Ramos (cell line): ENCODE measurements at regions not wholly inside any gene's neighbourhood (a gene's known extent, or its start where the extent isn't known, plus 50 kb on each side); places are given as distances from the start of the nearest gene placed in this dataset.
"Not testable (repeated sequence)": the region's sequence is repeated elsewhere in the genome, so short reads cannot be mapped to it uniquely, and the experiment has no call there.

Experiments
- in situ Hi-C: fragments of 300-500 bp; cut with MboI; formaldehyde crosslinking; loops from one replicate; pipeline ENCODE4 v1.14.3; 2022; ENCODE audit warnings: low sequenced_read_pairs; ENCODE audit not compliant: unreplicated experiment

DNA sequence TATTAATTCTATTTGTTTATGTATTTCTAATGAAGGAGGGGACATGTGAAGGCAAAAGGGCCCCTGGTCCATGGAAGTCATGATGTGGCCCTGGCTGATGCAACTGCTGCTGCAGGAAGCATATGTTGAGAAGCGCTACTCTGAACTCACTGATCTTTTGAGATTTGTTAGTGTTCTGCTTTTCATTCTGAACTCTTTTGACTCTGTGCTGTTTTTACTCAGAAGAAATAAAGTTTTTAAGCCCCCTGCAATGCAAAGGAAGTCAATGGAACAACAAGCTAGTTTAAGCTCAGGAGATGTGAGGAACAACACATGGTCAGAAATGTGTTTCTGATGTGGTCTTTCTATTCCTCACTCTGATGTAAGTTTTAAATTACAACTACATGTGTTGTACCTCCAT lies 88.9 kb upstream of the BTG1 start:
- in situ Hi-C loops: no loop called here

DNA sequence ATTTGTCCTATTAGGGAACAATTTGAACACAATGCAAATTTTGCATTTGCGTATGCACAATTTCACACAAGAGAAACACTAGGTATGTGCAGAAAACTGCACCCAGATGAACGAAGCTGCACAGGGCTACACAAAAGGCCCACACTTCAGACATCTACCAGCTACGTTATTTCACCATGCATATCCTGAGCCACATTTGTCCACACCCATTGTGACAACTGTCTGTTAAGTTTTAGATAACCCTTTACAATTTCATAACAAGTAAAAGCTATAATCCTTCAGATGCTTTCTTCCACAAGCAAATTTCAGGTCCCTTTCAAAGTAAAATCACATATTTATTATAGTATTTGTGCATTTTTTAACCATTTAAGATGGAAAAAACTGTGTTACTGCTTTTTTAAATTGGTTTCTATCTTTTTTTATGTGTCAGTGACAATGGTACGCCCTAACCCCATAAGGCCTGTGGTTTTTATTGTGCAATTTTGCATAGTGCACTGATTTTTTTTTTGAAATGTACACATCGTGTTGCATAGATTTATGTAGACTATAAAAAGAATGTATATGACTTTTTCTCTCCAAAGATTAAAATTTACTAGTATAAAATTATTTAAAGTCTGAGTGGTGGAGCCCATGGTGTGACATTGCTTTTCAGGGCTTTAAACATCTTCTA lies 87.8 kb upstream of the BTG1 start:
- in situ Hi-C loops: no loop called here

DNA sequence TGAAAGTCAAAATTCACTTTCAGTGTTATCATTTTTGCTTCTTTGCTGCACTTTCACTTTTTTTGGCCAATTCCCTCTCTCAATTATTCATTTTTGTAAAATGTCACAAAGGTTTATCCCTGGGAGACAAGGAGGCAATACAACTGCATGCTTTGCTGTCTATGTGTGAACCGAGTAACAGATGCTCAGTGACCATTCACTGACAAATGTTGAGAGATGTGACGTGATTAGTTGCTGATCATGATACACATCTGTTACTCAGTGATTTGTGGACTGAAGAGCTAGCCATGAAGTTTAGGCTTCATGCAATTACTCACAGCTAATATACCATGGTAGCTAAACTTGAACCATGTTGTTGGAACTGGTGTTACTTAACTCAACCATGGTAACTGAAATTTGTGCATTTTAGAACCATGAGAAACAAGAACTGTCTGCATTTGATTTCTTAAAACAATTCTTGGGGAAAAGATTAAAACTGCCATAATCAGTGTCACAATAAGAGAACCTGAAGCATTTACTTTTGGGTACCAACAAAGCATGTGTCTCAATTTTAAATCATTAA lies 86.8 kb upstream of the BTG1 start:
- in situ Hi-C loops: not testable (repeated sequence)

DNA sequence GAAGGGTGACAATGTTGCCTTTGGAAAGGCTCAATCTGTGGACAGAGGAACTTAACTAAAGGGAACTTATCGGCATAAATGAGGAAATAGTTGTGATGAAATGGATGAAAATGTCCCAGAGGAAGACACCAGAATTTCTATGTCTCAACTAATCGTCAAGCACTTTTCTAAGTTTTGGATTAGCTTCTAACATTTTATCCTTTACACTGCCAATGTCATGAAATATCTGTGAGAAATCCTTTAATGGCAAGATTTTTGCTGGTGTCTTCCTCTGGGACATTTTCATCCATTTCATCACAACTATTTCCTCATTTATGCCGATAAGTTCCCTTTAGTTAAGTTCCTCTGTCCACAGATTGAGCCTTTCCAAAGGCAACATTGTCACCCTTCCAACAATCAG lies 86.3 kb upstream of the BTG1 start:
- in situ Hi-C loops: not testable (repeated sequence)

DNA sequence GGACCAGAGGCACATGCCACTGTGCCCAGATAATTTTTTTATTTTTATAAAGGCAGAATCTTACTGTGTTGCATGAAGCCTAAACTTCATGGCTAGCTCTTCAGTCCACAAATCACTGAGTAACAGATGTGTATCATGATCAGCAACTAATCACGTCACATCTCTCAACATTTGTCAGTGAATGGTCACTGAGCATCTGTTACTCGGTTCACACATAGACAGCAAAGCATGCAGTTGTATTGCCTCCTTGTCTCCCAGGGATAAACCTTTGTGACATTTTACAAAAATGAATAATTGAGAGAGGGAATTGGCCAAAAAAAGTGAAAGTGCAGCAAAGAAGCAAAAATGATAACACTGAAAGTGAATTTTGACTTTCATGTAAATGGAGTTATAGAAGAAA lies 85.9 kb upstream of the BTG1 start:
- in situ Hi-C loops: not testable (repeated sequence)

DNA sequence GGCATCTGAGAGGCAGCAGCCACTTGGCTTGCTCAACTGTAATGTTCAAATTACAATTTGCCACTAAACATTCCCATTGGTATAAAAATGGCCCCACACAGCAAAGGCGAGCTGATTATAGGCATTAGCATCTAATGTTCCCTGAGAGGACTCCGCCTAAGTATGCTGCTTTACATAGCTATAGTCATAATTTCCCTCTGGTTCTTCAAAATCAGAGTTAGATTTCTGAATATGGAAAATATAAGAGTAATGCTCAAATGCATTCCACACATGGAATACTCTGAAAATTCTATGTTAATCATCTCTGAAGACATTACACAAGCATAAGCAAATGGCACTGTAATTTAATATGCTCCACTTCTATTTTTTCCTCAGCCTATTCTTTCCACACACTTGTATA lies 83.7 kb upstream of the BTG1 start:
- in situ Hi-C loops: no loop called here

DNA sequence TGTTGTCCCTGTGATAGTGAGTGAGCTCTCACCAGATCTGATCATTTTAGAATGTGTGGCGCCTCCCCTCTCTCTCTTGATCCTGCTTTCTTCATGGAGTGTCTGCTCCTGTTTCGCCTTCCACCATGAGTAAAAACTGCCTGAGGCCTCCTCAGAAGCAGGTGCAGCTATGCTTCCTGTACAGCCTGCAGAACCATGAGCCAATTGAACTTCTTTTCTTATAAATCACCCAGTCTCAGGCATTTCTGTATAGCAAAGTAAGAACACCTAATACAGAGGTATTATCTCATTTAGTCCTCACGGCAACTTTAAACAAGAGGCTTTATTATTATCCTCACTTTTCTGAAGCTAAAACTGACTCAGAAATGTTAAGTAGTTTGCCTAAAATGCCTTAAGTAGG lies 81.3 kb upstream of the BTG1 start:
- in situ Hi-C loops: no loop called here

DNA sequence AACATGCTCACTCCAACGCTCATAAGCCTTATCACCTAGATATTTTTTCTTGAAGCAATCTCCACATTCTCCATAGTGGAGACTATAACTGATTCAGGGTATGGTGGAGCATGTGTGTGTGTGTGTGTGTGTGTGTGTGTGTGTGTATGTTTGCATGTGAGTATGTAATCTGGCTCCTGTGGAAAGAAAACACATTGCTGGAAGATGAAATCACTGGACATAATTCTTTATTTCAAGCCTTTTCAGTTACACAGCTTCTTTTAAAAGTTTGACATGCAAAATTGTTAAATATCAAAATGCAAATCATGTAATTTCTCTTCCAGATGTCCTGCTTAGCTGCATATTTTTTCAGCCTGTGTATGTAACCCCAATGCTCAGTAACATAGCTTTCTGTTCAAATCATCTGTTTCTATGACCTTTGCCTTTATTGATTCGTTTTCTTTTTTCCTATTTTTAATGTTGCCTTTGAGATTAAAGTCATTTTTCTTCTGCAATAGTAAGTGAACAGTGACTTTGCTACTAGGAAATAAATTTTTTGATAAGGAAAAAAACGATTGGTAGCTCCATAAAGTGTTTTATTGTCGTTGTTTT lies 80.5 kb upstream of the BTG1 start:
- in situ Hi-C loops: no loop called here

DNA sequence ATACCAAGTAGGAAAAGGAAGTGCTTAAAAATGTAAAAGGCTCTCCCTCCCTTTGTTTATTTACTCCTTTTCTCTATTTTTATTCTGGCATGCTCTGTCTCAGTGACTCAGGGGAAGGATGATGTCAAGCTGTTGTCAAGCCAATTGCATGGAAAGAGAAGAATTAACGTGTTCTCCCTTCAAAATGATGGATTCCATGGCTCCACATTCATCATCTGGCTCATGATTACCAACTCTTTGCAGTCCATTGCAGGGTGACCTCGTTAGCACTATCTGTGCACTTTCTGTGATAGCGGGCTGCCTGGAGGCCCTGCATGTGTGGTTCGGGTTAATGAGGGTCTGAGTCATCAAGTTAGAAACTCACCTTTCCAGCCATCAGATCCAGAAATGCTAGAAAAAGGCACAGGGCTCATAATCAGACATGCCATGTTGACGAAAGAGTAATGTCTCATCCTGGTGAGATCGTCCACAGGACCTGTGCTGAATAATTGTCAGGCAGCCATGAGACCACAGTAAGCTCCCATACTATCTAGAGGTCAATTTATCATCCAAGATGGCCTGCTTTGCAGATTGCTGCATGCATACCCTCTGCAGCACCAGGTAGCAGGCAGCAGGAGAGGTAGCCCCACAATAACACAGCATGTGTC lies 79.2 kb upstream of the BTG1 start:
- in situ Hi-C loops: no loop called here

DNA sequence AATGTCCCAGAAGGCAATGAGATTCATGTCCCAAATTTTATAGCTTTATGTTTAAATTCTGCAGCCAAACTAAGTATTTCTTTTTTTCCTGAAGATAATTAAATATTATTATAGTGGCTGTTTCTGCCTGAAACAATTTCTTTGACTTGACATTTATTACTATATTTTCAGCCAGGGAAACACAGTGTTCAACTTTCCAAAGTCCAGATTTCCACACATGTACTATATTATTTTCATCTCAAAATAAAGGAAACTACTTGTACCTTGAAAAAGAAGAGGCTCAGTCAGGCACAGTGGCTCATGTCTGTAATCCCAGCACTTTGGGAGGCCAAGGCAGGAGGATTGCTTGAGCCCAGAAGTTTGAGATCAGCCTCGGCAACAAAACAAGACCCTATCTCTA lies 77.8 kb upstream of the BTG1 start:
- in situ Hi-C loops: no loop called here

DNA sequence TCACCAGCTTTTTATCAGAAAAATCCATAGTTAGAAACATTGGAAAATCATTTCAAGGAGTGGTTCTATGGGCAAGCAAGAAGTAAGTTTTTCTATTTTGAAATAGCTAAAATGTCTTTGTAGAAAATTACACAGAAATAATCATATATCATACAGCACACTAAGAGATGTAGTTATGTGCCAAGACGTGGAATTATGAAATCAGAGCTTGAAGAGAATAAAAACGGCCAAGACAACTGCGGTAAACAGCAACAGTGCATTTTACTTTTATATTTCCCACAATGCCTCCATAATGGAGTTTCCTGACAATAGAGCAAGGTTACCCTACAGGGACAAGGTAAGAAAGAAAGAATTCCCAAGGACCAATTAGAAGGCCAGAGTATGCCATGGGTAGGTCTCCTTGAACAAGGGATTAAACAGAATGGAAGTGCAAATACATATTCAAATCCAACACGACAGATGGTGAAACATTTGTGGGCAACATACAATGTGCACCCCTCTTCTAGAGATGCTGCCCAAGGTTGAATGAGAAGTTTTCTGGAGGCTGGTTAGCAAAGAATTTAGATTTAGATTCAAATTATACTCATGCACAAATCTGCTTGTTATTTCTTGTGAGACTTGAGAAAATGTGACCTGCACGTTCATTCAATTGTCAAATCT lies 76.1 kb upstream of the BTG1 start:
- in situ Hi-C loops: no loop called here

DNA sequence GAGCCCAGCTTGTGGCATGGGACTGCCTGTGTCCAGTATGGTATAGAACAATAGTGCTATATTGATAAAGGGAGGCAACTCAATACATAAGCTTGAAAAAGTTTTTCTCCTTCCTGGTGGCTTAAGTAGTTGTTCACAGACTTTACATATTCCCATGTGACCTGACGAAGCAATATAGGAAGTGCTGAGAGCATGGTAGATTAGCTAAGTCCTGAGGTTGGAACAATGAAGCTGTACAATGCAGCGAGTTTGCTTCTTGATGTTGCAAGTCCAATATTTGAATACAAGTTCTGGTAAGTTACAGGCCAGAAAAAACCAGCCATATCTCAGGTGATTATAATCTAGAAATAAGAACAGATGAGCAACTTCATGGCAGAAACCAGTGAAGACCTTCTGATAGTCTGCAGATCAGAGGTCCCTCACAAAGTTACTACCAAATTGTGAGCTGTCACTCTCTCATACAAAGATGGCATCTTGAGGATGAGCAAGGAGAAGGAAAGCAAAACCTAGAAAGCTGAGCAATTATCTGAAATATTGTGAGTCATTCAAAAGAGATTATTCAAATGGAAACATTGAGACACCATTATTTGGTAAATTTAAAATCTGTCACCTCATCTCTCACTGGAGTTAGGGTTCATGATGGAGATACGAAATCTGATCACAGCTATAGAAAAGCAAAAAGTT lies 72.9 kb upstream of the BTG1 start:
- in situ Hi-C loops: no loop called here

DNA sequence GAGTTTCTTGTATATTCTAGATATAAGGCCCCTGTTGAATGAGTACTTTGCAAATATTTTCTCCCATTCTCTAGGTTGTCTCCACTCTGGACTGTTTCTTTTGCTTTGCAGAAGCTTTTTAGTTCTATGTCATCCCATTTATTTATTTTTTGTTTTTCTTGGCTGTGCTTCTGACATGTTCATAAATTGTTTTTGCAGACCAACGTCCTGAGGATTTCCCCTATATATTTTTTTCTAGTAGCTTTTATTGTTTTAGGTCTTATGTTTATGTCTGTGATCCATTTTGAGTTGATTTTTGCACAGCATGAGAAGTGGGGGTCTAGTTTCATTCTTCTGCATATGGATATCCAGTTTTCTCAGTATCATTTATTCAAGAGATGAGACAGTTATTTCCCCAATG lies 70.4 kb upstream of the BTG1 start:
- in situ Hi-C loops: no loop called here

DNA sequence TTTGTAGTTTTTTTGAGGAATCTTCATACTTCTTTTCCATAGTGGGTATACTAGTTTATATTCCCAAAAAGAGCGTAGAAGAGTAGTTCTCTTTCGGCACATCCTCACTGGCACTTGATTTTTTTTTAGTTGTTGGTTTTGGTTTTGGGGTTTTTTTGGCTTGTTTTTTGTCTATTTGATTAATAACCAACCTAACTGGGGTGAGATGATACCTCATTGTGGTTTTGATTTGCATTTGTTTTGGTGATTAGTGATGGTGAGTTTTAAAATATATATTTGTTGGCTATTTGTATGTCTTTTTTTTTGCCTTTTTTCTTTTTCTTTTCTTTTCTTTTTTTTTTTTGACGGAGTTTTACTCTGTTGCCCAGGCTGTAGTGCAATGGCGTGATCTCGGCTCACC lies 69.7 kb upstream of the BTG1 start:
- in situ Hi-C loops: no loop called here

DNA sequence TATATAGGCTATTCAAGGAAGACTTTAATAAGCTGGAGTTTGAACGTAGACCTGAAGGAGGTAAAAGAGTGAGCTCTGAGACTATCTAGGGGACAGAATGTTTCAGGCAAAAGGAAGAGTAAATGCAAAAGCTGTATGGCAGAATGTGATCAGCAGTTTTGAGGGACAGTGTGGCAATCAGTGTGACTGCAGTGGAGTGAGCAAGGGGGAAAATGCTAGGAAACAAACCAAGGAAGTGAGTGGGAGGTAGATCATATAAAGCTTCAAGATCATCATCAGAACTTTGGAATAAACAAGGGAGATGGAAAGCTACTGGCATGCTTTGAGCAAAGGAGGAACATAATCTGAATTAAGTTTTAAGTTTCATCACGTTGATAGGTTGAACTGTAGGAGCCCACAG lies 67.5 kb upstream of the BTG1 start:
- in situ Hi-C loops: no loop called here

DNA sequence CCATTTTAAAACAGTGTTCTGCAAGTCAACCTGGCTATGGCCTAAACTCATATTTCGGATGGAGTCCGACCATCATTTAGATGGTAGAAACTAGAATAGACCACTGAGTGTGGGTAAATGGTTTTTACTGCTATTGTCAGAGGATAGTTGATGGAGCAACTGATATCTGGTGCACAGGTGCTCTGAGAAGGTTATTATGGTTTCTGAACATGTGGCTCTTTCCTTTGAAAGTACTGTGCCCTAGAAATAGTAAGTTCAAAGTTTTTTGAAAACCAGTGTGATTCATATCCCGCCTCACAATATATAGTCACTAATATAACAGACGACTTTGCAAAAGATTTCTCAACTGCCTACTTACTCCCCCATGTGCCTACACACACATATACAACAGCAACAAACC lies 64.4 kb upstream of the BTG1 start:
- in situ Hi-C loops: no loop called here

DNA sequence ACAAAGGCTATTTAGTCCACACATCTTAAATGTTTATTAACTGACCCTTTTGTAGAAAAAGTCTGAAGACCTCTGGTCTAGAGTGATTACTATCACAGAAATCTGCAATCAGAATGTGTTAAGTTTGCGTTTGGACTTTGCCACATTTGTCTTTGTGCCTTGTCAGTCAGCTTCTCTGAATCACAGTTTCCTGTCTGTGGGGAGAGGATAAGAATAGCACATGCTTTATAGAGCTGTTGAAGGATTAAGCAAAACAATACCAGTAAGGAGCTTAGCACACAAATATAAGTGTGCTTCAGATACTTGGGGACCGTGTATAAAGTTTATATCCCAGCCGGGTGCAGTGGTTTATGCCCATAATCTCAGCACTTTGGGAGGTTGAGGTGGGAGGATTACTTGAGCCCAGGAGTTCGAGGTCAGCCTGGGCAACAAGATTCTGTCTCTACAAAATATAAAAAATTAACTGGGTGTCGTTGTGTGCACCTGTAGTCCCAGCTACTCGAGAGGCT lies 63.0 kb upstream of the BTG1 start:
- in situ Hi-C loops: no loop called here

DNA sequence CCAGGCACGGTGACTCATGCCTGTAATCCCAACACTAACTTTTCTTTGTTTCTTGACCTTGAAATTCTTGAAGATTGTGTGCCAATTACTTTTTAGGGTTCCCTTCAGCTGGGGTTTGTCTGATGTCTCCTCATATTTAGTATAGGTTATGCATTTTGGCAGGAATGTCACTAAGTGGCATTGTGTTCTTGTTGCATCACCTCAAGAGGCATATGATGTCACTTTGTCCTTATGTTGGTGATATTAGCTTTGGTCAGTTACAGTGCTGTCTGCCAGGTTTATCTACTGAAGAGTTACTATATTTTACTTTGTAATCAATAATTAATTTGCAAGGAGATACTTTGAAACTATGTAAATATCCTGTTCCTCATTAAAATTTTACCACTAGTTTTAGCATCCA lies 61.0 kb upstream of the BTG1 start:
- in situ Hi-C loops: no loop called here

DNA sequence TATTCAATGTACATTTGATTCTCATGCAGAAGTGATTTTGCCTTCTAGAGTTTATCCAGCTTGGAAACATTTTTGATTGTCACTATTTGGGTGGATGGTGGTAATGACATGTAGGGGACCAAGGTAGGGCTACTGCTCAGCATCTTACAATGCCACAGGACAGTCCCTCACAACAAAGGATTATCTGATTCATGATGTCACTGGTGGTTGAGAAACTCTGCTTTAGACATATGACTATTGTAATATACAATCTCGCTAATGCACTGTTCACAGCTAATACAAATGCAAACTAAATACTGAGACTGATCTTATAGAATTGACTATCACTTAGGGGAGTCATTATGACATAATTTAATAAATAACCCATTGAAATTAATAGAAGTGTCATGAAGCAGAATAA lies 60.4 kb upstream of the BTG1 start:
- in situ Hi-C loops: no loop called here

DNA sequence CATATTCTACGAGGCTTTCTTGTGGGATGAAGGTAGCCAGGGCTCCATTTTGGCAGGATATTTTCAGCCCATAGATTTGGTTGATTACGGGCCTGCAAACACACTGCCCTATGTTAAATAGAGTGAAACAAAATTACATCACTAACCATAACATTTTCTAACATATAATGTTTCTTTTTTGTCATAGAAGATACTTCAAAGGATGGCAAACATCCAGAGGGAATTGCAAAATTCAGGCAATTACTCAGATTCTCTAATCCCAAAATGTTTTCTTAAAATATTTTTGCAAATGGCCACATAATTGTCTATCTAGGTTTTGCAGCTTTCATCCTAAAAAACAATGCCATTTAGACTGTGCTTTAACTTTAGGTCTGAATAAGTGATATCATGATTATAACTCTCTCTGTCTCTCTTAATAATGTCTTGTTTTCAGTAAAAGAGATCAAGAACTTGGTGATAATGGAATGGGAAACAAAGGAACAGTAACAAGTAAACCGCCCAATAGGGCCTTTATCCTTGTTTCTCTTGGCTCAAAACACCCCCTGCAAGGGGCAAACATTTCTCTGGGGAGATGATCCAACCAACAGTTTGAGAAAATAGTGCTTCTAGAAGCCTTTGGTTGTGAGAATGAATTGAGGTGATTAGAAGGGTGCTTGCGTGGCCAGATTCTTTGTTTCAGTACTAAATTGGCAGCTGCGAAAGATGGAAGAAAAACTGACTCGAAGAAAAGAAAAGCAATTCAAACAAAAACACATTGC lies 54.4 kb upstream of the BTG1 start:
- in situ Hi-C loops: no loop called here
